ENCODE measurements at regions not wholly inside any gene's neighbourhood (a gene's known extent, or its start where the extent isn't known, plus 50 kb on each side); places are given as distances from the start of the nearest gene placed in this dataset.

DNA sequence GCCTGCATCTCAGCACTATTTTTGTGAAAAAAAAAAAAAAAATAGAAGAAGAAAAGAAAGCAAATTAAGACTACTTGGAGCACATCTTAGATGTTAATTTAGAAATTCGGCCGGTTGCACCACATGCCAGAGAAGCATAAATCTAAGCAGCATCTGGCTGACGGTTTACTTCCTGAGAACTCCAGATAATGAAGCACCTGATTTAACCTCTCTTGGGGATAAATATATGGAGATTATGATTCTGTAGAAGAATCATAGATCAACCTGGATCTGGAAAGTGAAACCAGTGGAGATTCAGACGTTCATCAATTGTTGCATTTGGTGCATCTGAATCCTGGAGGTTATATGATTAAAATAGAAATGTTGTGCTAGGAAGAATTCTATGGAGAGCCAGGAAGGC lies 102.1 kb upstream of the SH3BP4 start:
- no peak for TF ChIP-seq CTCF (IDR thresholded peaks at IDR 0.05)
- TF ChIP-seq POLR2A (IDR thresholded peaks at IDR 0.05), result no peak

All from suprapubic skin (tissue), 3 donors.